Loucy (cell line): ENCODE measurements at regions not wholly inside any gene's neighbourhood (a gene's known extent, or its start where the extent isn't known, plus 50 kb on each side); places are given as distances from the start of the nearest gene placed in this dataset.

Source experiments
- H2AFZ ChIP-seq: fragments of 200-600 bp; sonication (generic); 2 replicates; pipeline ENCODE4 v1.6.0; 2016; ENCODE audit warnings: antibody characterized with exemption, mild to moderate bottlenecking, low read length, moderate library complexity
- H3F3A ChIP-seq: fragments of 200-600 bp; 2 replicates; pipeline ENCODE4 v1.6.0; 2016; ENCODE audit warnings: antibody characterized with exemption, low read depth, mild to moderate bottlenecking
- H3K27me3 ChIP-seq: fragments of 200-600 bp; sonication (generic); 2 replicates; pipeline ENCODE4 v1.6.1; 2014; ENCODE audit warnings: low read length, mild to moderate bottlenecking; ENCODE audit not compliant: insufficient read depth, poor library complexity, severe bottlenecking
- H3K36me3 ChIP-seq: fragments of 200-600 bp; sonication (generic); 2 replicates; pipeline ENCODE4 v1.6.1; 2016; ENCODE audit warnings: low read length; ENCODE audit not compliant: insufficient read depth
- H3K4me1 ChIP-seq: fragments of 200-600 bp; sonication (generic); 2 replicates; pipeline ENCODE4 v1.5.1; 2014; ENCODE audit warnings: low read length, mild to moderate bottlenecking; ENCODE audit not compliant: insufficient read depth, poor library complexity, severe bottlenecking
- H3K4me2 ChIP-seq: fragments of 200-600 bp; sonication (generic); 2 replicates; pipeline ENCODE4 v1.6.0; 2014; ENCODE audit warnings: antibody characterized with exemption, low read length, low read depth, mild to moderate bottlenecking; ENCODE audit not compliant: poor library complexity, severe bottlenecking
- H3K4me3 ChIP-seq: fragments of 200-600 bp; sonication (generic); 2 replicates; pipeline ENCODE4 v1.5.1; 2014; ENCODE audit warnings: low read length, mild to moderate bottlenecking, mixed read lengths; ENCODE audit not compliant: poor library complexity, severe bottlenecking
- H3K79me2 ChIP-seq: fragments of 200-600 bp; sonication (generic); 2 replicates; pipeline ENCODE4 v1.6.1; 2014; ENCODE audit warnings: low read length; ENCODE audit not compliant: insufficient read depth
- H3K9ac ChIP-seq: fragments of 200-600 bp; sonication (generic); 2 replicates; pipeline ENCODE4 v1.6.0; 2014; ENCODE audit warnings: mild to moderate bottlenecking, low read depth, low read length, moderate library complexity; ENCODE audit not compliant: poor library complexity, severe bottlenecking
- H3K9me2 ChIP-seq: fragments of 200-600 bp; sonication (generic); replicated peaks from 2 replicates; pipeline ENCODE4 v1.6.1; 2016; ENCODE audit warnings: low read depth, low read length, mixed read lengths
- H3K9me3 ChIP-seq: fragments of 200-600 bp; sonication (generic); 2 replicates; pipeline ENCODE4 v1.6.1; 2014; ENCODE audit warnings: mild to moderate bottlenecking, antibody characterized with exemption, low read length, low read depth; ENCODE audit not compliant: insufficient read depth
- H4K20me1 ChIP-seq: fragments of 200-600 bp; sonication (generic); 2 replicates; pipeline ENCODE4 v1.6.0; 2014; ENCODE audit warnings: antibody characterized with exemption, low read length, mild to moderate bottlenecking; ENCODE audit not compliant: insufficient read depth, poor library complexity, severe bottlenecking
- CTCF ChIP-seq: fragments of 200-600 bp; sonication (generic); conservative IDR thresholded peaks from 2 replicates; pipeline ENCODE4 v1.5.1; 2014; ENCODE audit warnings: mild to moderate bottlenecking, antibody characterized with exemption, low read length
- EZH2phosphoT487 ChIP-seq: fragments of 200-600 bp; IDR thresholded peaks from 2 replicates; pipeline ENCODE4 v1.6.1; 2018; ENCODE audit warnings: antibody characterized with exemption, mild to moderate bottlenecking, moderate library complexity, borderline replicate concordance

- no peak for TF ChIP-seq CTCF
- TF ChIP-seq EZH2phosphoT487 = no peak
- no peaks in the 10 kb centered on the region for H3K27me3 ChIP-seq
- H3K36me3 ChIP-seq = no peaks in the 10 kb centered on the region
- H3K4me3 ChIP-seq = peak overlapping the region; percentile 24
- no peak overlapping the region for H3K9ac ChIP-seq
- peaks cover 29% of the 10 kb centered on the region for H3K4me1 ChIP-seq
- no peaks in the 10 kb centered on the region for H3K79me2 ChIP-seq
- H3K4me2 ChIP-seq = peak overlapping the region; percentile 47
- H2AFZ ChIP-seq = no peak overlapping the region
- no peaks in the 10 kb centered on the region for H3K9me2 ChIP-seq
- no peaks in the 10 kb centered on the region for H3K9me3 ChIP-seq
- no peaks in the 10 kb centered on the region for H4K20me1 ChIP-seq
- H3F3A ChIP-seq = no peaks in the 10 kb centered on the region
Measured at GRCh38 chr11:110837603-110838002, 125.4 kb upstream of the ARHGAP20 start.

GRCh38 chr11:110835106-110835505 is 122.9 kb upstream of the ARHGAP20 start:
- Histone ChIP-seq H3K9me3 (no peaks in the 10 kb centered on the region), H4K20me1 (no peaks in the 10 kb centered on the region), H3K27me3 (no peaks in the 10 kb centered on the region), H3F3A (no peaks in the 10 kb centered on the region), H3K4me1 (peaks cover 29% of the 10 kb centered on the region), H3K79me2 (no peaks in the 10 kb centered on the region), H3K4me3 (no peak overlapping the region), H2AFZ (no peak overlapping the region), H3K4me2 (no peak overlapping the region), H3K9ac (no peak overlapping the region), H3K9me2 (no peaks in the 10 kb centered on the region), H3K36me3 (no peaks in the 10 kb centered on the region)
- TF ChIP-seq EZH2phosphoT487 = no peak
- no peak for TF ChIP-seq CTCF

- Histone ChIP-seq H3K9ac (no peak overlapping the region), H3K9me2 (no peaks in the 10 kb centered on the region), H3K36me3 (no peaks in the 10 kb centered on the region), H3F3A (no peaks in the 10 kb centered on the region), H3K9me3 (no peaks in the 10 kb centered on the region), H3K4me1 (peaks cover 21% of the 10 kb centered on the region), H3K4me2 (no peak overlapping the region), H2AFZ (no peak overlapping the region), H3K4me3 (no peak overlapping the region), H4K20me1 (no peaks in the 10 kb centered on the region), H3K79me2 (no peaks in the 10 kb centered on the region), H3K27me3 (no peaks in the 10 kb centered on the region)
- no peak for TF ChIP-seq CTCF
- no peak for TF ChIP-seq EZH2phosphoT487
Measured at GRCh38 chr11:110833033-110833484, 120.8 kb upstream of the ARHGAP20 start.
